Body of pancreas (tissue), 4 donors: ENCODE measurements at regions not wholly inside any gene's neighbourhood (a gene's known extent, or its start where the extent isn't known, plus 50 kb on each side); places are given as distances from the start of the nearest gene placed in this dataset.

Source experiments
- ATAC-seq: fragments of 150-250 bp; one replicate; pipeline ENCODE4 v1.9.1; 2016
- DNase-seq, 4 donors: peaks; one replicate each; pipeline ENCODE4 v3.0.0-alpha.2; 2019
- H3K27ac ChIP-seq, 4 donors: fragments of 200-600 bp; sonication (generic); 1 replicate in 3 of 4; 2 replicates in 1 of 4; pipeline versions ENCODE4 v1.5.1 to v1.6.1; 2016 to 2019; ENCODE audit warnings: mild to moderate bottlenecking in 1 of 4, mixed read lengths in 1 of 4, moderate library complexity in 1 of 4
- H3K27me3 ChIP-seq, 2 donors: fragments of 200-600 bp; sonication (generic); one replicate each; pipeline ENCODE4 v1.6.0; 2016; ENCODE audit warnings: mild to moderate bottlenecking in 1 of 2
- H3K36me3 ChIP-seq, 2 donors: fragments of 200-600 bp; sonication (generic); replicated peaks in 1 of 2; 2 replicates each; pipeline ENCODE4 v1.5.1; 2016; ENCODE audit warnings: low read depth in 2 of 2; ENCODE audit not compliant: insufficient read depth in 1 of 2
- H3K4me1 ChIP-seq: fragments of 200-600 bp; sonication (generic); one replicate; pipeline ENCODE4 v1.6.0; 2016
- H3K4me3 ChIP-seq, 2 donors: fragments of 200-600 bp; sonication (generic); 1 replicate in 1 of 2; 2 replicates in 1 of 2; pipeline ENCODE4 v1.5.1; 2016 to 2019
- H3K9me3 ChIP-seq, 3 donors: fragments of 200-600 bp; sonication (generic); 1 replicate in 2 of 3; 2 replicates in 1 of 3; pipeline ENCODE4 v1.5.1; 2016
- POLR2A ChIP-seq, 3 donors: fragments of 450-650 bp; IDR thresholded peaks; one replicate each; pipeline ENCODE4 v1.6.1; 2016; ENCODE audit warnings: antibody characterized with exemption in 3 of 3, mild to moderate bottlenecking in 2 of 3
- WGBS, 2 donors: methylation state at CpG; one replicate each; pipeline ENCODE4 v1.1.5; 2017; 5-methylcytosine and 5-hydroxymethylcytosine counted together
- intact Hi-C: fragments of 100-400 bp; cut with DNase I; formaldehyde crosslinking; loops from one replicate; pipeline ENCODE4 v1.15.1; 2023
- TF ChIP-seq, protein P1 (sequence below), 7 experiments: fragments of 450-650 bp in 4 of 7; fragments of 200-600 bp in 3 of 7; sonication (generic) in 3 of 7; IDR thresholded peaks; one replicate each; pipeline ENCODE4 v1.5.1; 2016 to 2019; ENCODE audit warnings: antibody characterized with exemption in 7 of 7

- DNase-seq (peak in 1 of 4 donors; percentile 21), ATAC-seq (no peak)
- H3K4me1 ChIP-seq = no peaks in the 10 kb centered on the region
- no peak overlapping the region for H3K27ac ChIP-seq
- intact Hi-C loops = no loop called here
- H3K4me3 ChIP-seq = no peak overlapping the region
- H3K27me3 ChIP-seq = no peaks in the 10 kb centered on the region
- TF ChIP-seq, protein P1, sequence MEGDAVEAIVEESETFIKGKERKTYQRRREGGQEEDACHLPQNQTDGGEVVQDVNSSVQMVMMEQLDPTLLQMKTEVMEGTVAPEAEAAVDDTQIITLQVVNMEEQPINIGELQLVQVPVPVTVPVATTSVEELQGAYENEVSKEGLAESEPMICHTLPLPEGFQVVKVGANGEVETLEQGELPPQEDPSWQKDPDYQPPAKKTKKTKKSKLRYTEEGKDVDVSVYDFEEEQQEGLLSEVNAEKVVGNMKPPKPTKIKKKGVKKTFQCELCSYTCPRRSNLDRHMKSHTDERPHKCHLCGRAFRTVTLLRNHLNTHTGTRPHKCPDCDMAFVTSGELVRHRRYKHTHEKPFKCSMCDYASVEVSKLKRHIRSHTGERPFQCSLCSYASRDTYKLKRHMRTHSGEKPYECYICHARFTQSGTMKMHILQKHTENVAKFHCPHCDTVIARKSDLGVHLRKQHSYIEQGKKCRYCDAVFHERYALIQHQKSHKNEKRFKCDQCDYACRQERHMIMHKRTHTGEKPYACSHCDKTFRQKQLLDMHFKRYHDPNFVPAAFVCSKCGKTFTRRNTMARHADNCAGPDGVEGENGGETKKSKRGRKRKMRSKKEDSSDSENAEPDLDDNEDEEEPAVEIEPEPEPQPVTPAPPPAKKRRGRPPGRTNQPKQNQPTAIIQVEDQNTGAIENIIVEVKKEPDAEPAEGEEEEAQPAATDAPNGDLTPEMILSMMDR (IDR thresholded peaks at IDR 0.05) = no peak
- TF ChIP-seq POLR2A (IDR thresholded peaks at IDR 0.05) = no peak
- WGBS, 2 donors = 74 to 92% methylated on average over 6 of the region's 6 CpGs
- H3K9me3 ChIP-seq = peaks cover 0 to 7% (median 0%) of the 10 kb centered on the region in 3 donors
- H3K36me3 ChIP-seq = no peaks in the 10 kb centered on the region
Observed at GRCh38 chr6:149182262-149182661, 135.2 kb upstream of the TAB2 start.

DNA sequence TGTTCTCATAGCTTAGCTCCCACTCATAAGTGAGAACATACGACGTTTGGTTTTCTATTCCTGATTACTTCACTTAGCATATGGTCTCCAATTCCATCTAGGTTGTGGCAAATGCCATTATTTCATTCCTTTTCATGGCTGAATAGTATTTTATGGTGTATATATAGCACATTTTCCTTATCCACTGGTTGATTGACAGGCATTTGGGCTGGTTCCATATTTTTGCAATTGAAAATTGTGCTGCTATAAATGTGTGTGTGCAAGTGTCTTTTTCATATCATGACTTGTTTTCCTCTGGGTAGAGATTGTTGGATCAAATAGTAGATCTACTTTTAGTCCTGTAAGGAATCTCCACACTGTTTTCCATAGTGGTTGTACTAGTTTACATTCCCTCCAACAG lies 133.0 kb upstream of the TAB2 start:
- Histone ChIP-seq H3K9me3 (peaks cover 0 to 7% (median 0%) of the 10 kb centered on the region in 3 donors), H3K4me1 (no peaks in the 10 kb centered on the region), H3K4me3 (no peak overlapping the region), H3K36me3 (no peaks in the 10 kb centered on the region), H3K27me3 (no peaks in the 10 kb centered on the region), H3K27ac (no peak overlapping the region)
- no peak for TF ChIP-seq POLR2A (IDR thresholded peaks at IDR 0.05)
- TF ChIP-seq, protein P1 (IDR thresholded peaks at IDR 0.05) = no peak
- 78 to 91% methylated on average over 2 of the region's 2 CpGs for WGBS, 2 donors
- DNase-seq = no peak
- intact Hi-C loops = no loop called here
- ATAC-seq = no peak

- intact Hi-C loops = no loop called here
- Histone ChIP-seq H3K36me3 (no peaks in the 10 kb centered on the region), H3K9me3 (peaks cover 0 to 7% (median 0%) of the 10 kb centered on the region in 3 donors), H3K27ac (no peak overlapping the region), H3K4me3 (no peak overlapping the region), H3K27me3 (no peaks in the 10 kb centered on the region), H3K4me1 (no peaks in the 10 kb centered on the region)
- DNase-seq (no peak), ATAC-seq (no peak)
- WGBS, 2 donors = 73 to 75% methylated on average over 7 of the region's 7 CpGs
- TF ChIP-seq, protein P1 (IDR thresholded peaks at IDR 0.05) = no peak
- no peak for TF ChIP-seq POLR2A (IDR thresholded peaks at IDR 0.05)
Observed at GRCh38 chr6:149185799-149186357, 131.6 kb upstream of the TAB2 start.

DNA sequence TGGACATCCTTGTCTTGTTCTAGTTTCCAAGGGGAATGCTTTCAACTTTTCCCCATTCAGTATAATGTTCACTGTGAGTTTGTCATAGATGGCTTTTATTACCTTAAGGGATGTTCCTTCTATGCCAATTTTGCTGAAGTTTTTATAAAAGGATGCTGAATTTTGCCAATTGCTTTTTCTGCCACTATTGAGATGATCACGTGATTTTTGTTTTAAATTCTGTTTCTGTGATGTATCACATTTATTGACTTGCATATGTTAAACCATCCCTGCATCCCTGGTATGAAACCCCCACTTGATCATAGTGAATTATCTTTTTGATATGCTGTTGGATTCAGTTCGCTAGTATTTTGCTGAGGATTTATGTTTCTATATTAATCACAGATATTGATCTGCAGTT lies 130.6 kb upstream of the TAB2 start:
- 92 to 94% methylated on average over 2 of the region's 2 CpGs for WGBS, 2 donors
- Histone ChIP-seq H3K36me3 (no peaks in the 10 kb centered on the region), H3K4me3 (no peak overlapping the region), H3K27ac (no peak overlapping the region), H3K27me3 (no peaks in the 10 kb centered on the region), H3K9me3 (peaks cover 0 to 7% (median 0%) of the 10 kb centered on the region in 3 donors), H3K4me1 (no peaks in the 10 kb centered on the region)
- TF ChIP-seq, protein P1 (IDR thresholded peaks at IDR 0.05) = no peak
- no peak for TF ChIP-seq POLR2A (IDR thresholded peaks at IDR 0.05)
- DNase-seq (no peak), ATAC-seq (no peak)
- intact Hi-C loops = no loop called here

DNA sequence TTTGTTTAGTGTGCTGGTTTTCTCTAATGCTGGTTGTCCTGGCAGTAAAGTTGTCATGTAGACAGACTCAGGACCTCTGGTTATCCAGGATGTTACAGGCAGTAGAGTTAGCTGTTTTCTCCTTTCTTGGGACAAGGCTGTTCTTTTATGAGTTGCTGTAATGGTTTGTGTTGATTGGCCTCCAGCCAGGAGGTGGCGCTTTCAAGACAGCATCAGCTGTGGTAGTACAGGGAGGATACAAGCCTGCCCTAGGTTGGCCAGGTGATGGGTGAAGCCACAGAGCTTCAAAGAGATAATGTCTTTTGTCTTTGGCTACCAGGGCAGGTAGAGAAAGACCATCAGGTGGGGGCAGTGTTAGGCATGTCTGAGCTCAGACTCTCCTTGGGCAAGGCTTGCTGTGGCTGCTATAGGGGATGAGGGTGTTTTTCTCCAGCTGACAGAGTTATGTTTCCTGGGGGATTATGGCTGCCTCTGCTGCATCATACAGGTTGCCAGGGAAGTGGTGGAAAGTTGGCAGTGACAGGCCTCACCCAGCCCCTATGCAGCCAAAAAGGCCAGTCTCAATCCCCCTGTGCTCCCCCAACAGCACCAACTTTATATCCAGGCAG lies 127.2 kb upstream of the TAB2 start:
- DNase-seq (peak; percentile 29 to 53 (median 36)), ATAC-seq (no peak)
- Histone ChIP-seq H3K27ac (no peak overlapping the region), H3K9me3 (no peaks in the 10 kb centered on the region), H3K4me1 (no peaks in the 10 kb centered on the region), H3K4me3 (no peak overlapping the region), H3K27me3 (no peaks in the 10 kb centered on the region), H3K36me3 (no peaks in the 10 kb centered on the region)
- 33 to 47% methylated on average over 1 of the region's 1 CpG for WGBS, 2 donors
- intact Hi-C loops = no loop called here
- TF ChIP-seq POLR2A (IDR thresholded peaks at IDR 0.05) = no peak
- TF ChIP-seq, protein P1 (IDR thresholded peaks at IDR 0.05) = no peak
